Trophoblast cell (in vitro differentiated cells and primary cell): ENCODE measurements at regions not wholly inside any gene's neighbourhood (a gene's known extent, or its start where the extent isn't known, plus 50 kb on each side); places are given as distances from the start of the nearest gene placed in this dataset.
"Not testable (repeated sequence)": the region's sequence is repeated elsewhere in the genome, so short reads cannot be mapped to it uniquely, and the experiment has no call there.

Experiments
- DNase-seq, 2 donors: peaks; one replicate each; pipeline ENCODE4 v3.0.0-alpha.2; 2016
- H2AFZ ChIP-seq: 2 replicates; pipeline ENCODE4 v1.6.1; 2013; ENCODE audit warnings: low read length, moderate library complexity, mild to moderate bottlenecking; ENCODE audit not compliant: insufficient read depth, poor library complexity
- H2AK5ac ChIP-seq: 2 replicates; pipeline ENCODE4 v1.6.1; 2013; ENCODE audit warnings: mild to moderate bottlenecking, low read length
- H2BK120ac ChIP-seq: 2 replicates; pipeline ENCODE4 v1.6.1; 2013; ENCODE audit warnings: low read length, mild to moderate bottlenecking, moderate library complexity; ENCODE audit not compliant: insufficient read depth, poor library complexity
- H2BK12ac ChIP-seq: 2 replicates; pipeline ENCODE4 v1.6.1; 2013; ENCODE audit warnings: mild to moderate bottlenecking, low read length, moderate library complexity
- H2BK5ac ChIP-seq: 2 replicates; pipeline ENCODE4 v1.6.1; 2013; ENCODE audit warnings: low read length, low read depth, moderate library complexity, mild to moderate bottlenecking; ENCODE audit not compliant: poor library complexity
- H3K14ac ChIP-seq: 2 replicates; pipeline ENCODE4 v1.6.1; 2013; ENCODE audit warnings: mild to moderate bottlenecking, low read length
- H3K18ac ChIP-seq: 2 replicates; pipeline ENCODE4 v1.6.1; 2013; ENCODE audit warnings: mild to moderate bottlenecking, low read length
- H3K23ac ChIP-seq: 2 replicates; pipeline ENCODE4 v1.6.1; 2013; ENCODE audit warnings: low read length
- H3K27ac ChIP-seq: 2 replicates; pipeline ENCODE4 v1.5.1; 2013; ENCODE audit warnings: low read depth, mild to moderate bottlenecking, inconsistent platforms, low read length, moderate library complexity
- H3K27me3 ChIP-seq: 2 replicates; pipeline ENCODE4 v1.6.1; 2013; ENCODE audit warnings: inconsistent platforms, mild to moderate bottlenecking, low read length, moderate library complexity; ENCODE audit not compliant: insufficient read depth
- H3K36me3 ChIP-seq, 2 experiments: 1 replicate in 1 of 2; 2 replicates in 1 of 2; pipeline ENCODE4 v1.6.1; 2013; ENCODE audit warnings: low read length in 2 of 2, mild to moderate bottlenecking in 2 of 2, moderate library complexity in 1 of 2; ENCODE audit not compliant: insufficient read depth in 2 of 2, control insufficient read depth in 1 of 2
- H3K4ac ChIP-seq: 2 replicates; pipeline ENCODE4 v1.6.1; 2013; ENCODE audit warnings: low read depth, mild to moderate bottlenecking, low read length, moderate library complexity
- H3K4me1 ChIP-seq, 2 experiments: 1 replicate in 1 of 2; 2 replicates in 1 of 2; pipeline ENCODE4 v1.6.1; 2013; ENCODE audit warnings: low read length in 2 of 2, mild to moderate bottlenecking in 2 of 2, moderate library complexity in 1 of 2; ENCODE audit not compliant: insufficient read depth in 2 of 2, control insufficient read depth in 1 of 2
- H3K4me2 ChIP-seq: 2 replicates; pipeline ENCODE4 v1.6.1; 2013; ENCODE audit warnings: inconsistent platforms, mild to moderate bottlenecking, low read length, moderate library complexity
- H3K4me3 ChIP-seq: 2 replicates; pipeline ENCODE4 v1.5.1; 2013; ENCODE audit warnings: mild to moderate bottlenecking, low read depth, low read length, inconsistent platforms
- H3K79me1 ChIP-seq: one replicate; pipeline ENCODE4 v1.6.1; 2013; ENCODE audit warnings: low read length
- H3K79me2 ChIP-seq: 2 replicates; pipeline ENCODE4 v1.6.1; 2013; ENCODE audit warnings: low read length, mild to moderate bottlenecking; ENCODE audit not compliant: control insufficient read depth, insufficient read depth, poor library complexity
- H3K9ac ChIP-seq: 2 replicates; pipeline ENCODE4 v1.6.1; 2013; ENCODE audit warnings: mild to moderate bottlenecking, low read length
- H3K9me3 ChIP-seq: 2 replicates; pipeline ENCODE4 v1.6.1; 2013; ENCODE audit warnings: low read depth, mild to moderate bottlenecking, control low read depth, inconsistent platforms, low read length; ENCODE audit not compliant: insufficient read depth
- H4K12ac ChIP-seq: 2 replicates; pipeline ENCODE4 v1.6.1; 2013; ENCODE audit warnings: low read depth, mild to moderate bottlenecking, low read length, moderate library complexity
- H4K8ac ChIP-seq: 2 replicates; pipeline ENCODE4 v1.6.1; 2013; ENCODE audit warnings: low read depth, mild to moderate bottlenecking, low read length, moderate library complexity
- H4K91ac ChIP-seq: one replicate; pipeline ENCODE4 v1.6.1; 2013; ENCODE audit warnings: low read depth, mild to moderate bottlenecking, low read length, moderate library complexity
- WGBS: extraction: QIAGEN DNeasy Blood & Tissue Kit; methylation state at CpG from one replicate; pipeline ENCODE4 v1.1.7; 2013; ENCODE audit warnings: missing lambda C conversion rate; ENCODE audit not compliant: insufficient read length, insufficient coverage; ENCODE audit errors: extremely low coverage; 5-methylcytosine and 5-hydroxymethylcytosine counted together

GRCh38 chr7:156522801-156523200 is 117.8 kb upstream of the RNF32 start:
- WGBS: no CpG with 5 or more reads among the region's 17 CpGs
- no peak overlapping the region for H3K23ac ChIP-seq
- no peaks in the 10 kb centered on the region for H3K4me1 ChIP-seq

GRCh38 chr7:156519070-156519469 is 121.5 kb upstream of the RNF32 start:
- H3K9ac ChIP-seq: no peak overlapping the region
- H3K27ac ChIP-seq: no peak overlapping the region
- H3K23ac ChIP-seq: no peak overlapping the region
- no peaks in the 10 kb centered on the region for H3K4me1 ChIP-seq
- DNase-seq: no peak
- no peaks in the 10 kb centered on the region for H3K79me1 ChIP-seq
- H3K4me2 ChIP-seq: no peak overlapping the region
- no peaks in the 10 kb centered on the region for H3K27me3 ChIP-seq
- no peak overlapping the region for H3K14ac ChIP-seq
- H2AFZ ChIP-seq: no peak overlapping the region
- no peak overlapping the region for H3K4ac ChIP-seq
- H2BK120ac ChIP-seq: no peak overlapping the region
- peaks cover 8% of the 10 kb centered on the region for H3K9me3 ChIP-seq
- H4K12ac ChIP-seq: no peak overlapping the region
- no peak overlapping the region for H2AK5ac ChIP-seq
- H3K36me3 ChIP-seq: no peaks in the 10 kb centered on the region
- no peak overlapping the region for H3K4me3 ChIP-seq
- no peak overlapping the region for H3K18ac ChIP-seq
- H4K91ac ChIP-seq: no peak overlapping the region
- no peak overlapping the region for H2BK12ac ChIP-seq
- no CpG with 5 or more reads among the region's 12 CpGs for WGBS
- H2BK5ac ChIP-seq: no peak overlapping the region
- H4K8ac ChIP-seq: no peak overlapping the region
- no peaks in the 10 kb centered on the region for H3K79me2 ChIP-seq

More at GRCh38 chr7:156522801-156523200, 117.8 kb upstream of the RNF32 start:
- Histone ChIP-seq H3K4me3 (no peak overlapping the region), H3K9me3 (peaks cover 6% of the 10 kb centered on the region), H4K12ac (no peak overlapping the region), H4K8ac (no peak overlapping the region), H3K36me3 (no peaks in the 10 kb centered on the region), H2BK120ac (no peak overlapping the region), H3K18ac (no peak overlapping the region), H2AFZ (no peak overlapping the region), H3K27ac (no peak overlapping the region), H3K79me1 (no peaks in the 10 kb centered on the region), H2BK5ac (no peak overlapping the region), H3K27me3 (peaks cover 3% of the 10 kb centered on the region), H3K14ac (no peak overlapping the region), H3K9ac (no peak overlapping the region), H2AK5ac (no peak overlapping the region), H4K91ac (no peak overlapping the region), H3K4ac (no peak overlapping the region), H2BK12ac (no peak overlapping the region), H3K79me2 (no peaks in the 10 kb centered on the region), H3K4me2 (no peak overlapping the region)
- no peak for DNase-seq

GRCh38 chr7:156518466-156518865 is 122.1 kb upstream of the RNF32 start:
- H3K4ac ChIP-seq: no peak overlapping the region
- H2BK5ac ChIP-seq: no peak overlapping the region
- no peaks in the 10 kb centered on the region for H3K79me1 ChIP-seq
- no peak overlapping the region for H2BK120ac ChIP-seq
- H3K23ac ChIP-seq: no peak overlapping the region
- H2AK5ac ChIP-seq: no peak overlapping the region
- H3K4me3 ChIP-seq: no peak overlapping the region
- no peaks in the 10 kb centered on the region for H3K36me3 ChIP-seq
- H4K91ac ChIP-seq: no peak overlapping the region
- no peak overlapping the region for H3K4me2 ChIP-seq
- no peak overlapping the region for H3K18ac ChIP-seq
- H2AFZ ChIP-seq: no peak overlapping the region
- H2BK12ac ChIP-seq: no peak overlapping the region
- H3K9ac ChIP-seq: no peak overlapping the region
- peaks cover 8% of the 10 kb centered on the region for H3K9me3 ChIP-seq
- no peaks in the 10 kb centered on the region for H3K4me1 ChIP-seq
- H3K27me3 ChIP-seq: no peaks in the 10 kb centered on the region
- no peak overlapping the region for H4K12ac ChIP-seq
- H3K79me2 ChIP-seq: no peaks in the 10 kb centered on the region
- no peak overlapping the region for H4K8ac ChIP-seq
- no peak overlapping the region for H3K14ac ChIP-seq
- H3K27ac ChIP-seq: no peak overlapping the region
- no peak for DNase-seq
- no CpG with 5 or more reads among the region's 7 CpGs for WGBS

DNA sequence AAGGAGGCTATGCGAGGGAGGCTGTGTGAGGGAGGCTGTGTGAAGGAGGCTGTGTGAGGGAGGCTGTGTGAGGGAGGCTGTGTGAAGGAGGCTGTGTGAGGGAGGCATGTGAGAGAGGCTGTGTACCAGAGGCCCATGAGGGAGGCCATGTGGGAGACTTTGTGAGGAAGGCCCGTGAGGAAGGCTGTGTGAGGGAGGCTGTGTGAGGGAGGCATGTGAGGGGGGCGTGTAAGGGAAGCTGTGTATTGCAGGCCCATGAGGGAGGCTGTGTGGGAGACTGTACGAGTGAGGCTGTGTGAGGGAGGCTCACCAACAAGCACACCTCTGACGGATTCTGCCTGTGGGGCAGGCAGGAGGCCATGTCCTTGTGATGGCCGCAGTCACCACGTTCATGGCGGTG is 122.7 kb upstream of the RNF32 start:
- not testable (repeated sequence) for H3K4ac ChIP-seq, H3K4me2 ChIP-seq, H2BK5ac ChIP-seq, H4K91ac ChIP-seq, H3K27ac ChIP-seq, H3K27me3 ChIP-seq, H3K79me1 ChIP-seq, H4K8ac ChIP-seq, H3K23ac ChIP-seq, H2BK12ac ChIP-seq, H3K4me3 ChIP-seq, H3K36me3 ChIP-seq, H2BK120ac ChIP-seq, H3K9ac ChIP-seq, H3K79me2 ChIP-seq, H2AK5ac ChIP-seq, H3K9me3 ChIP-seq, DNase-seq, H3K18ac ChIP-seq, H3K14ac ChIP-seq, H4K12ac ChIP-seq, H2AFZ ChIP-seq, H3K4me1 ChIP-seq
- no CpG with 5 or more reads among the region's 8 CpGs for WGBS
